K562 (cell line): ENCODE measurements at regions not wholly inside any gene's neighbourhood (a gene's known extent, or its start where the extent isn't known, plus 50 kb on each side); places are given as distances from the start of the nearest gene placed in this dataset.

Experiments
- ATAC-seq: fragments of 200-7000 bp; cut with Tn5 transposase; 3 replicates; pipeline ENCODE4 v1.9.1; 2020; ENCODE audit warnings: moderate library complexity
- BruUV-seq: library from RNA; stranded (reverse); fragments of 400-500 nt; replicated peaks from 2 replicates; lab custom pipeline; 2021; lab: Mats Ljungman, UMichigan
- CTCF ChIA-PET: fragments of 300-600 bp; formaldehyde crosslinking; extraction: SDS; loops from one replicate; lab custom pipeline; 2021; ENCODE audit warnings: low intra/inter-chr PET ratio; lab: Yijun Ruan, JAX
- POLR2A ChIA-PET: fragments of 300-600, 350-650 bp; sonication (Branson Sonifier 250); formaldehyde crosslinking; extraction: SDS; loops from one replicate; lab custom pipeline; 2021; ENCODE audit warnings: antibody characterized with exemption, inconsistent platforms; lab: Yijun Ruan, JAX
- DNase-seq, 4 experiments: peaks; one replicate each; pipeline versions ENCODE4 v3.0.0 to v3.0.0-alpha.2; 2011 to 2018; ENCODE audit warnings: low spot score in 3 of 4, mixed read lengths in 3 of 4; ENCODE audit errors: extremely low read depth in 1 of 4
- FAIRE-seq: peaks from 2 replicates; lab custom pipeline; 2011; peaks lifted over from hg19 to GRCh38; lab: Jason Lieb, UNC
- H2AFZ ChIP-seq: 2 replicates; pipeline ENCODE4 v1.6.0; 2011; ENCODE audit warnings: low read depth, low read length, control low read depth, inconsistent platforms
- H3K27ac ChIP-seq: fragments of 200-600 bp; 3 replicates; pipeline ENCODE4 v1.8.0; 2011; ENCODE audit warnings: low read depth, mild to moderate bottlenecking, control low read depth, inconsistent platforms, low read length, moderate library complexity, mixed read lengths; ENCODE audit errors: extremely low read depth
- H3K27me3 ChIP-seq, 2 experiments: fragments of 300-600 bp in 1 of 2; 2 replicates in 1 of 2; 3 replicates in 1 of 2; pipeline versions ENCODE4 v1.6.0 to v1.8.0; 2011; ENCODE audit warnings: inconsistent platforms in 2 of 2, low read length in 2 of 2, mild to moderate bottlenecking in 1 of 2, mixed read lengths in 1 of 2, moderate library complexity in 1 of 2; ENCODE audit not compliant: control insufficient read depth in 2 of 2, insufficient read depth in 2 of 2
- H3K36me3 ChIP-seq: fragments of 300-600 bp; 3 replicates; pipeline ENCODE4 v1.8.0; 2011; ENCODE audit warnings: mild to moderate bottlenecking, low read length, inconsistent platforms; ENCODE audit not compliant: control insufficient read depth, insufficient read depth
- H3K4me1 ChIP-seq, 2 experiments: fragments of 200-600 bp in 1 of 2; replicated peaks in 1 of 2; 2 replicates in 1 of 2; 3 replicates in 1 of 2; pipeline versions ENCODE4 v1.5.1 to v1.8.0; 2011; ENCODE audit warnings: inconsistent platforms in 2 of 2, low read length in 2 of 2, mild to moderate bottlenecking in 1 of 2, mixed read lengths in 1 of 2, moderate library complexity in 1 of 2; ENCODE audit not compliant: control insufficient read depth in 2 of 2, insufficient read depth in 2 of 2
- H3K4me2 ChIP-seq: 2 replicates; pipeline ENCODE4 v1.6.1; 2011; ENCODE audit warnings: low read length, control low read depth, inconsistent platforms, mixed read lengths; ENCODE audit not compliant: insufficient read depth
- H3K4me3 ChIP-seq: fragments of 200-600 bp; sonication (generic), shearing (Covaris generic); 2 replicates; pipeline ENCODE4 v1.5.1; 2016; ENCODE audit warnings: control low read depth, inconsistent platforms
- H3K79me2 ChIP-seq: fragments of 200-600 bp; 3 replicates; pipeline ENCODE4 v1.8.0; 2011; ENCODE audit warnings: low read length, inconsistent platforms; ENCODE audit not compliant: control insufficient read depth, insufficient read depth
- H3K9ac ChIP-seq, 2 experiments: 2 replicates each; pipeline versions ENCODE4 v1.6.0 to v1.6.1; 2011; ENCODE audit warnings: low read depth in 2 of 2, low read length in 2 of 2, control low read depth in 1 of 2, inconsistent platforms in 1 of 2, mild to moderate bottlenecking in 1 of 2, mixed read lengths in 1 of 2; ENCODE audit not compliant: insufficient read depth in 1 of 2
- H3K9me1 ChIP-seq: one replicate; pipeline ENCODE4 v1.6.0; 2011; ENCODE audit warnings: inconsistent platforms, mild to moderate bottlenecking, low read length, moderate library complexity; ENCODE audit not compliant: control insufficient read depth, insufficient read depth
- H3K9me3 ChIP-seq: replicated peaks from 2 replicates; pipeline ENCODE4 v1.5.1; 2011; ENCODE audit warnings: low read depth, low read length, inconsistent platforms; ENCODE audit not compliant: control insufficient read depth, insufficient read depth
- H4K20me1 ChIP-seq: replicated peaks from 2 replicates; pipeline ENCODE4 v1.6.1; 2011; ENCODE audit warnings: low read length, inconsistent platforms, mixed read lengths; ENCODE audit not compliant: control insufficient read depth, insufficient read depth
- CEBPB ChIP-seq: fragments of 450-650 bp; IDR thresholded peaks from 2 replicates; pipeline ENCODE4 v1.6.1; 2016; ENCODE audit warnings: missing genetic modification characterization, missing compliant biosample characterization
- HLTF ChIP-seq: fragments of 450-650 bp; IDR thresholded peaks from 2 replicates; pipeline ENCODE4 v1.6.1; 2016
- HOMEZ ChIP-seq: fragments of 250-450 bp; sonication (Bioruptor Pico); IDR thresholded peaks from 2 replicates; pipeline ENCODE4 v1.4.0; 2020; ENCODE audit warnings: mild to moderate bottlenecking, moderate library complexity
- MCM2 ChIP-seq: fragments of 450-650 bp; IDR thresholded peaks from 2 replicates; pipeline ENCODE4 v1.6.1; 2017; ENCODE audit warnings: low read depth, mild to moderate bottlenecking
- NR2F6 ChIP-seq: fragments of 450-650 bp; formaldehyde crosslinking; IDR thresholded peaks from 2 replicates; pipeline ENCODE4 v1.4.0; 2020; ENCODE audit warnings: mild to moderate bottlenecking
- RREB1 ChIP-seq: fragments of 250-450 bp; sonication (Bioruptor Pico); IDR thresholded peaks from 2 replicates; pipeline ENCODE4 v1.4.0; 2020
- SRSF3 ChIP-seq: fragments of 200-400 bp; formaldehyde crosslinking; IDR thresholded peaks from 2 replicates; pipeline ENCODE4 v1.6.1; 2016; ENCODE audit warnings: mild to moderate bottlenecking, low read length, moderate library complexity; ENCODE audit not compliant: insufficient read depth
- ZBTB5 ChIP-seq: fragments of 450-650 bp; IDR thresholded peaks from 2 replicates; pipeline ENCODE4 v1.6.1; 2017; ENCODE audit warnings: antibody characterized with exemption
- ZNF699 ChIP-seq: fragments of 250-450 bp; sonication (Bioruptor Pico); IDR thresholded peaks from 2 replicates; pipeline ENCODE4 v1.8.0; 2021; ENCODE audit warnings: mild to moderate bottlenecking, moderate library complexity; ENCODE audit not compliant: insufficient replicate concordance
- ZNF740 ChIP-seq, 3 experiments: fragments of 200-800 bp in 1 of 3; sonication (Bioruptor generic) in 1 of 3; sonication (generic) in 1 of 3; formaldehyde crosslinking in 1 of 3; IDR thresholded peaks; 2 replicates each; pipeline versions ENCODE4 v1.6.1 to v1.8.0; 2016 to 2022; ENCODE audit warnings: mild to moderate bottlenecking in 2 of 3, missing compliant biosample characterization in 2 of 3, missing genetic modification characterization in 2 of 3, missing genetic modification reagents in 1 of 3
- WGBS: fragments of 100-300 bp; shearing (Covaris generic); methylation state at CpG from one replicate; pipeline ENCODE4 v1.1.6; 2016; ENCODE audit warnings: low coverage, mixed read lengths; ENCODE audit not compliant: insufficient coverage; ENCODE audit errors: missing lambda C conversion rate; 5-methylcytosine and 5-hydroxymethylcytosine counted together
- in situ Hi-C: fragments of 300-500 bp; cut with MboI; formaldehyde crosslinking; loops from 4 replicates; pipeline ENCODE4 v1.15.0; 2018; ENCODE audit warnings: inconsistent platforms, mixed read lengths
- intact Hi-C: fragments of 100-400 bp; cut with micrococcal nuclease; formaldehyde crosslinking; loops from 2 replicates; pipeline ENCODE4 v1.14.2; 2022

GRCh38 chr2:115946341-115946740, 1503.9 kb downstream of the DPP10 start:
- BruUV-seq: no TSS peak
- no peak overlapping the region for H2AFZ ChIP-seq
- H3K27ac ChIP-seq: no peak overlapping the region
- no peak for ATAC-seq
- no peak overlapping the region for H3K9ac ChIP-seq
- no peaks in the 10 kb centered on the region for H3K9me1 ChIP-seq
- no peaks in the 10 kb centered on the region for H3K4me1 ChIP-seq
- H3K79me2 ChIP-seq: no peaks in the 10 kb centered on the region
- H3K4me2 ChIP-seq: no peak overlapping the region
- WGBS: 0% methylated on average over 1 of the region's 1 CpG
- ChIA-PET CTCF (no interaction called here), POLR2A (no interaction called here)
- no peak overlapping the region for H3K4me3 ChIP-seq
- no peak for FAIRE-seq
- in situ Hi-C loops (no loop called here), intact Hi-C loops (no loop called here)
- no peaks in the 10 kb centered on the region for H3K9me3 ChIP-seq
- H3K36me3 ChIP-seq: no peaks in the 10 kb centered on the region
- no peaks in the 10 kb centered on the region for H3K27me3 ChIP-seq
- H4K20me1 ChIP-seq: no peaks in the 10 kb centered on the region
- no peak for DNase-seq
- TF ChIP-seq CEBPB (tag) (no peak), RREB1 (CRISPR knock-in tag) (no peak), ZNF740 (CRISPR knock-in tag; IDR thresholded peaks at IDR 0.05) (no peak), ZNF740 (tag; IDR thresholded peaks at IDR 0.05) (no peak), MCM2 (no peak), SRSF3 (no peak), ZNF699 (CRISPR knock-in tag) (no peak), HOMEZ (no peak), HLTF (no peak), NR2F6 (CRISPR knock-in tag) (no peak), ZBTB5 (no peak)
